H1 (cell line): ENCODE measurements at regions not wholly inside any gene's neighbourhood (a gene's known extent, or its start where the extent isn't known, plus 50 kb on each side); places are given as distances from the start of the nearest gene placed in this dataset.
"Not testable (repeated sequence)": the region's sequence is repeated elsewhere in the genome, so short reads cannot be mapped to it uniquely, and the experiment has no call there.

ENCODE experiments used
- CTCF ChIA-PET: fragments of 300-600 bp; sonication (Branson Sonifier 250); formaldehyde crosslinking; loops from one replicate; lab custom pipeline; 2021; ENCODE audit not compliant: partially characterized antibody; lab: Charles Lee
- POLR2A ChIA-PET: fragments of 300-600 bp; sonication (Branson Sonifier 250); formaldehyde crosslinking; loops from one replicate; lab custom pipeline; 2021; ENCODE audit warnings: inconsistent platforms; ENCODE audit not compliant: partially characterized antibody; lab: Charles Lee
- DNase-seq, 2 experiments: peaks; one replicate each; pipeline versions ENCODE4 v3.0.0 to v3.0.0-alpha.2; 2010 to 2022; ENCODE audit warnings: low spot score in 2 of 2, low read depth in 1 of 2, mixed read lengths in 1 of 2
- FAIRE-seq: peaks from 2 replicates; lab custom pipeline; 2011; peaks lifted over from hg19 to GRCh38; lab: Jason Lieb, UNC
- H2AFZ ChIP-seq: 2 replicates; pipeline ENCODE4 v1.8.1; 2012; ENCODE audit warnings: low read length, inconsistent platforms
- H2AK5ac ChIP-seq: 2 replicates; pipeline ENCODE4 v1.6.1; 2013; ENCODE audit warnings: low read depth, low read length
- H2BK120ac ChIP-seq: replicated peaks from 2 replicates; pipeline ENCODE3; 2013; ENCODE audit warnings: low read depth, low read length, inconsistent platforms
- H2BK12ac ChIP-seq: 2 replicates; pipeline ENCODE4 v1.6.1; 2013; ENCODE audit warnings: low read depth, low read length
- H2BK15ac ChIP-seq: 2 replicates; pipeline ENCODE4 v1.6.1; 2013; ENCODE audit warnings: low read length
- H2BK20ac ChIP-seq: 2 replicates; pipeline ENCODE4 v1.6.1; 2013; ENCODE audit warnings: low read length
- H2BK5ac ChIP-seq: 2 replicates; pipeline ENCODE4 v1.6.1; 2013; ENCODE audit warnings: low read depth, low read length
- H3K14ac ChIP-seq: 2 replicates; pipeline ENCODE4 v1.6.1; 2013; ENCODE audit warnings: inconsistent platforms; ENCODE audit not compliant: insufficient read length
- H3K18ac ChIP-seq: 2 replicates; pipeline ENCODE4 v1.6.1; 2013; ENCODE audit warnings: low read length; ENCODE audit errors: extremely low read depth
- H3K23ac ChIP-seq: 2 replicates; pipeline ENCODE4 v1.6.1; 2013; ENCODE audit warnings: inconsistent platforms; ENCODE audit not compliant: insufficient read length
- H3K23me2 ChIP-seq: 2 replicates; pipeline ENCODE4 v1.6.1; 2013; ENCODE audit warnings: low read depth, low read length
- H3K27ac ChIP-seq: 2 replicates; pipeline ENCODE4 v1.6.1; 2011; ENCODE audit warnings: low read depth, low read length, inconsistent platforms
- H3K27me3 ChIP-seq, 4 experiments: replicated peaks in 1 of 4; 1 replicate in 1 of 4; 2 replicates in 3 of 4; pipeline versions ENCODE4 v1.6.1 to v1.8.1; 2011 to 2013; ENCODE audit warnings: low read length in 3 of 4, mild to moderate bottlenecking in 3 of 4, inconsistent platforms in 2 of 4, mixed read lengths in 2 of 4, moderate library complexity in 1 of 4; ENCODE audit not compliant: control insufficient read depth in 3 of 4, insufficient read depth in 3 of 4; ENCODE audit errors: extremely low read depth in 1 of 4
- H3K36me3 ChIP-seq, 4 experiments: 2 replicates each; pipeline versions ENCODE4 v1.6.1 to v1.8.1; 2011 to 2013; ENCODE audit warnings: mild to moderate bottlenecking in 4 of 4, low read length in 3 of 4, moderate library complexity in 2 of 4, control low read depth in 1 of 4, inconsistent platforms in 1 of 4; ENCODE audit not compliant: insufficient read depth in 4 of 4, control insufficient read depth in 2 of 4
- H3K4ac ChIP-seq: replicated peaks from 2 replicates; pipeline ENCODE3; 2013; ENCODE audit warnings: low read length, low read depth, mixed read lengths, inconsistent platforms; ENCODE audit not compliant: insufficient read length
- H3K4me1 ChIP-seq, 4 experiments: replicated peaks in 1 of 4; 1 replicate in 1 of 4; 2 replicates in 3 of 4; pipeline versions ENCODE4 v1.6.1 to v1.8.1; 2011 to 2013; ENCODE audit warnings: low read length in 3 of 4, inconsistent platforms in 2 of 4, mixed read lengths in 1 of 4; ENCODE audit not compliant: insufficient read depth in 4 of 4, control insufficient read depth in 3 of 4
- H3K4me2 ChIP-seq, 2 experiments: 2 replicates each; pipeline versions ENCODE4 v1.6.1 to v1.8.1; 2011 to 2013; ENCODE audit warnings: low read depth in 2 of 2, low read length in 2 of 2, control low read depth in 1 of 2, inconsistent platforms in 1 of 2, mild to moderate bottlenecking in 1 of 2; ENCODE audit not compliant: insufficient read depth in 1 of 2
- H3K4me3 ChIP-seq, 4 experiments: fragments of 200-600, 300-600 bp in 1 of 4; sonication (generic), shearing (Covaris generic), sonication (Bioruptor Twin) in 1 of 4; 2 replicates each; pipeline versions ENCODE4 v1.5.1 to v1.8.1; 2011 to 2016; ENCODE audit warnings: low read length in 4 of 4, low read depth in 3 of 4, control low read depth in 2 of 4, inconsistent platforms in 2 of 4, mild to moderate bottlenecking in 2 of 4, mixed read lengths in 1 of 4, moderate library complexity in 1 of 4; ENCODE audit not compliant: insufficient read depth in 2 of 4; ENCODE audit errors: extremely low read depth in 1 of 4
- H3K56ac ChIP-seq: replicated peaks from 2 replicates; pipeline ENCODE3; 2013; ENCODE audit warnings: low read depth, mild to moderate bottlenecking, mixed read lengths, low read length, inconsistent platforms; ENCODE audit not compliant: insufficient read length
- H3K79me1 ChIP-seq: 2 replicates; pipeline ENCODE4 v1.6.1; 2013; ENCODE audit warnings: low read depth, low read length, control low read depth
- H3K79me2 ChIP-seq, 2 experiments: 2 replicates each; pipeline versions ENCODE4 v1.6.1 to v1.8.1; 2012 to 2013; ENCODE audit warnings: low read length in 2 of 2, mild to moderate bottlenecking in 2 of 2, inconsistent platforms in 1 of 2; ENCODE audit not compliant: insufficient read depth in 2 of 2, control insufficient read depth in 1 of 2
- H3K9ac ChIP-seq, 4 experiments: replicated peaks in 1 of 4; 1 replicate in 1 of 4; 2 replicates in 3 of 4; pipeline versions ENCODE4 v1.6.1 to v1.8.1; 2011 to 2013; ENCODE audit warnings: low read depth in 3 of 4, low read length in 3 of 4, control low read depth in 2 of 4, mild to moderate bottlenecking in 2 of 4, moderate library complexity in 2 of 4, inconsistent platforms in 1 of 4; ENCODE audit errors: extremely low read depth in 1 of 4
- H3K9me3 ChIP-seq, 2 experiments: 2 replicates each; pipeline versions ENCODE4 v1.6.1 to v1.8.1; 2012 to 2013; ENCODE audit warnings: mild to moderate bottlenecking in 2 of 2, moderate library complexity in 2 of 2, control low read depth in 1 of 2, inconsistent platforms in 1 of 2, low read depth in 1 of 2, low read length in 1 of 2, mixed read lengths in 1 of 2; ENCODE audit not compliant: insufficient read depth in 2 of 2
- H4K20me1 ChIP-seq, 2 experiments: replicated peaks in 1 of 2; 2 replicates each; pipeline versions ENCODE3 to v1.8.1; 2011 to 2013; ENCODE audit warnings: inconsistent platforms in 2 of 2, low read length in 2 of 2, mild to moderate bottlenecking in 1 of 2; ENCODE audit not compliant: insufficient read depth in 2 of 2, control insufficient read depth in 1 of 2
- H4K5ac ChIP-seq: 2 replicates; pipeline ENCODE4 v1.6.1; 2013; ENCODE audit warnings: low read length, low read depth, mixed read lengths, inconsistent platforms; ENCODE audit not compliant: insufficient read length
- H4K8ac ChIP-seq: 2 replicates; pipeline ENCODE4 v1.8.0; 2013; ENCODE audit warnings: mild to moderate bottlenecking, moderate library complexity, low read length, inconsistent platforms; ENCODE audit not compliant: insufficient read depth; ENCODE audit errors: extremely low read depth
- H4K91ac ChIP-seq: replicated peaks from 2 replicates; pipeline ENCODE3; 2013; ENCODE audit warnings: low read length, mixed read lengths, inconsistent platforms; ENCODE audit not compliant: insufficient read length
- WGBS, 2 experiments: shearing (Covaris generic) in 1 of 2; methylation state at CpG; one replicate each; pipeline versions ENCODE4 v1.1.6 to v1.1.7; 2013 to 2015; ENCODE audit warnings: low lambda C conversion rate in 2 of 2, mixed read lengths in 2 of 2, inconsistent platforms in 1 of 2, low coverage in 1 of 2, missing lambda C conversion rate in 1 of 2; ENCODE audit not compliant: insufficient replicate concordance in 2 of 2, insufficient coverage in 1 of 2, insufficient read length in 1 of 2; ENCODE audit errors: extremely low coverage in 1 of 2, missing lambda C conversion rate in 1 of 2; 5-methylcytosine and 5-hydroxymethylcytosine counted together

DNA sequence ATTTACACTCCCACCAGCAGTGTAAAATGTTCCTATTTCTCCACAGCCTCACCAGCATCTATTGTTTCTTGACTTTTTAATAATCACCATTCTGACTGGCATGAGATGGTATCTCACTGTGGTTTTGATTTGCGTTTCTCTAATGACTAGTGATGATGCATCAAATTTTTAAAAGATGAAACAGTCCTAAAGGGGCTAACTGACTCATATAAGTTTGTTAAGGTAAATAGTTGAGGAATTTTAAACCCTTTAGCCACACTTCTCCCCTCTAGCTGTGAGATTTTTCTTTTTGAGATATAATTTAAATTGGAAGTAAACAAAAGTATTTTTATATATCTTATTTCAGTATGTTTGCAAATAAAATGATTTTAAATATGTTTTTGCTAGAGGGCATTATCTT lies 331.2 kb upstream of the EPHA6 start:
- H3K36me3 ChIP-seq, H3K4me2 ChIP-seq, H3K79me1 ChIP-seq, H4K20me1 ChIP-seq, H2BK15ac ChIP-seq, DNase-seq, FAIRE-seq, H3K9me3 ChIP-seq, H2BK20ac ChIP-seq, H3K23me2 ChIP-seq, H2BK5ac ChIP-seq, H3K27ac ChIP-seq, POLR2A ChIA-PET, H3K4me3 ChIP-seq, H3K18ac ChIP-seq, H3K4me1 ChIP-seq, H2BK120ac ChIP-seq, H3K79me2 ChIP-seq, H3K27me3 ChIP-seq, H2AFZ ChIP-seq, CTCF ChIA-PET, H3K56ac ChIP-seq, H3K14ac ChIP-seq, H4K5ac ChIP-seq, H2AK5ac ChIP-seq, H4K8ac ChIP-seq, H3K9ac ChIP-seq, H3K4ac ChIP-seq, H4K91ac ChIP-seq, H3K23ac ChIP-seq, H2BK12ac ChIP-seq: not testable (repeated sequence)
- 100% methylated on average over 1 of the region's 1 CpG; no CpG with 5 or more reads in 1 of the 2 experiments for WGBS, 2 experiments
